ENCODE measurements at regions not wholly inside any gene's neighbourhood (a gene's known extent, or its start where the extent isn't known, plus 50 kb on each side); places are given as distances from the start of the nearest gene placed in this dataset.

DNA sequence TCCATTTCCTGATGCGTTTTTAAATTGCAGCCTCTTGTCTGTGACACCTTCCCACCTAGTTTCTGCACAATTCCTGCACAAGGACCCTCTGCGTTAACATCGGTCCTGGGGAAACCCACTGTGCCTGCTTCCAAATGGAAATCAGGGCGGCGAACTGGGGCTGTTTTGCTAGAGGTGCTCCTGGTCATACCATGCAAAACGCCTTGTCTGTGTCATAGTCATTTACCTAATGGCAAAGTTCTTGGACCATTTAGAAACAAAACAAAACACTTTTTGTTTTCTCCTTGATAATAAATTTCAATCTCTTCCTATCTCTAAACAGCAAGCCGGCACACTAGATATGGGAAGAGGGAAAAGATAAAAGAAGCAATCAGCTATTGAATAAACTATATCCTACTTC lies 206.9 kb upstream of the KLF14 start:
- Histone ChIP-seq H3K9me3 (replicated peaks; ENCODE audit: low read length) (no peaks in the 10 kb centered on the region), H3K9ac (ENCODE audit: low read depth, low read length) (peak overlapping the region; percentile 91), H3K4me1 (ENCODE audit: control insufficient read depth, insufficient read depth, low read length) (peaks cover 57% of the 10 kb centered on the region), H3K36me3 (ENCODE audit: insufficient read depth, low read length) (peaks cover 6% of the 10 kb centered on the region), H3K4me2 (ENCODE audit: low read length) (peak overlapping the region; percentile 78), H3K27me3 (ENCODE audit: control insufficient read depth, insufficient read depth, low read length) (no peaks in the 10 kb centered on the region), H3K4me3 (ENCODE audit: low read length) (peak overlapping the region; percentile 71)

DNA sequence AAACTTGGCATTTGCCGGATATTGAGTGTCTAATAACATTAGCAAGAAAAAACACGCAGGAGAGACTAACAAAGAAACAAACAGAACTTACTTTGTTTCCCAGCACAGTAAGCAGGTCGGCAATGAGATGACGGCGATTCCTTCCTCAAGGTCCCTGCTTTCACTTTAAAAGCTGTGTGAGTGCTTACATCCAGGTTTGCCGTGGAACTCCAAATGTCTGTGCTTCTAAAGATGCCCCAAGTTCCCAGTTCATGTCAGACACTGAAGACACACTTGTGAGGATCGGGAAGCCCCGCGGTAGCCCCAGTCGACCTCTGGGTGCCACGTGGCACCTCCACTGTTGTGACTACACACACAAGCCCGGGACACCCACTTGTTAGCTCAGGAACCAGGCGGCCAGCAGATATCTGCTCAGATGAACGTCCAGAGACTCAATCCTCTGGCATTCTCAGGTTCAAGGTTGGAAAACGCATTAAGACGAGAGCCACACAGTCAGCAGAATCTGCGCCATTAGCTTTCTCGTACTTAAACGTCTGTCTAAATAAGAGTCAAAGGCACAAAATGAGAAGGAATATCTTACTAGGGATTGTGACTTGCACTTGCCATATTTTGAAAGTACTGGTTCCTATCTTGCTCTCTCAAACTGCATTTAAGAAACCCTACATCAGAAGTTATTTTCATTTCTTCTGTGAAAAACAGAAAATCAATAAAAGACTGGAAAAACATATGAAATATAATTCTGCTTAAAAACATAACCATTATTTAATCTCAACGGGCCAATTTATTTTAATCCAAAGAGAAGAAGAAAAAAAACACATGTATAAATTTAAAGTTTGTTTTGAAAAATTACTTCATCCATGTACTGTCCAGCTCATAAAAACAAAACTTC lies 207.6 kb upstream of the KLF14 start:
- Histone ChIP-seq H3K36me3 (ENCODE audit: insufficient read depth, low read length) (peaks cover 6% of the 10 kb centered on the region), H3K4me1 (ENCODE audit: control insufficient read depth, insufficient read depth, low read length) (peaks cover 52% of the 10 kb centered on the region), H3K27me3 (ENCODE audit: control insufficient read depth, insufficient read depth, low read length) (no peaks in the 10 kb centered on the region)

DNA sequence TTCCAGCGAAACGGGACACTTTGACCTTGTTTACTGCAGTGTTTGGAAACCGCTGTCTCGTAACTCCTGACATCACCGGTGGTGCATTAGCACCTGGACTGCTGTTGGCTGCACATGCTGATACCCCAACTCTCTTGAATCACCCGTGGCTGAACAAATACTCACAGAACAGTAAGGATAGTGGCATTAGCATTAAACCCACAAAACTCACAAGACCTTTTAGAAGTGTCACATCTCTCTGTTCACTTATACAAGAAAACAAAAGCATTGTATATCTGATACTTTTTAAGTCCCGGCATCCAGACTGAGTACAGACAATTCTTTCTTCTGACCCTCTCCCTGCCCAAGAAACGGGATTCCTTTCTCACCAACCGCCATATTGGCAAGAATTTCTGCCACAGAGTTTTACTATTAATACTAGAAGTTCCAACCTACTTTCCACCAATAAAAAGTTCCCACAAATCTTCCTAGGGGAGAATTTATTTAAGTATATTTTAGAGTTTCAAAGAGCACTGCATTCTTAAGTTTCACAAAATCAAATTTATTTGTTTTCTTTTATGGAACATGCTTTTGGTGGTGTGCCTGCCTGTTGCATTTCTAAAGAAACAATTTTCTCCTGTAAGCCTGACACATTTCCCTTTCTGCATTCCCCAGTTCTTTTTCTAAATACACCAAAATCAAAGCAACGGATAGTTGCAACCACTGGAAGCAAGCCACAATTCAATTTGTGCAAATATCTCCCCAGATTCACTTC lies 208.4 kb upstream of the KLF14 start:
- Histone ChIP-seq H3K27me3 (ENCODE audit: control insufficient read depth, insufficient read depth, low read length) (no peaks in the 10 kb centered on the region), H3K9ac (ENCODE audit: low read depth, low read length) (peak overlapping the region; percentile 91), H3K36me3 (ENCODE audit: insufficient read depth, low read length) (peaks cover 6% of the 10 kb centered on the region)

More for the DNA sequence above, 207.6 kb upstream of the KLF14 start:
- Histone ChIP-seq H3K4me3 (ENCODE audit: low read length) (peak overlapping the region; percentile 71), H3K4me2 (ENCODE audit: low read length) (peak overlapping the region; percentile 78), H3K9me3 (replicated peaks; ENCODE audit: low read length) (no peaks in the 10 kb centered on the region), H3K9ac (ENCODE audit: low read depth, low read length) (peak overlapping the region; percentile 91)

DNA sequence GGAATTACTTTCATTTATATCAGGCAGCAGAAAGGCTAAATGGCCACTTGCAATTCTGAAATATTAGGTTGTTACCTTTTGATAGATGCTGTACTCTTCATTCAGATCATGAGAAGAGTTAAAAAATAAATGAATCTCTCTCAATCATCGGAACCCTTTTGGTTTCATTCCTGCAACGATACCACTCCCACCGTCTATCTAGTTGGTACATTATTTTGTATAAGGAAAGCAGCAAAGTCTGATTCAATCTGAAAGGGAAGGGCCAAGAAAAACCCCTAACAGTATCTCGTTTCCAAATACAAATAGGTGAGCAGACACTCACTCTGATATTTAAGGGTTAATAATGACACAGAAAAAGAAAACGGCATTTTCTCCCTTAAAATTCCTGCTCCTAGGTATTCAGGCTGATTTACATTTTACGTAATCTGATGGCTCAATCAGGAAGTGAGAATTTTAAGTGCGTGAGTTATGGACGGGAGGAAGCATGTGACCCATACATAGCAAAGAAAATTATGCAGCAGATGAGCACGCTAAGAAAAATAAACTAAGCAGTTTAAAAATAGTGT lies 209.4 kb upstream of the KLF14 start:
- Histone ChIP-seq H3K36me3 (ENCODE audit: insufficient read depth, low read length) (peaks cover 6% of the 10 kb centered on the region), H3K4me1 (ENCODE audit: control insufficient read depth, insufficient read depth, low read length) (peaks cover 36% of the 10 kb centered on the region), H3K4me3 (ENCODE audit: low read length) (peak overlapping the region; percentile 71), H3K9ac (ENCODE audit: low read depth, low read length) (peak overlapping the region; percentile 91), H3K4me2 (ENCODE audit: low read length) (peak overlapping the region; percentile 78), H3K27me3 (ENCODE audit: control insufficient read depth, insufficient read depth, low read length) (no peaks in the 10 kb centered on the region), H3K9me3 (replicated peaks; ENCODE audit: low read length) (no peaks in the 10 kb centered on the region)

More for the DNA sequence above, 208.4 kb upstream of the KLF14 start:
- Histone ChIP-seq H3K9me3 (replicated peaks; ENCODE audit: low read length) (no peaks in the 10 kb centered on the region), H3K4me1 (ENCODE audit: control insufficient read depth, insufficient read depth, low read length) (peaks cover 44% of the 10 kb centered on the region), H3K4me2 (ENCODE audit: low read length) (peak overlapping the region; percentile 78), H3K4me3 (ENCODE audit: low read length) (peak overlapping the region; percentile 71)

DNA sequence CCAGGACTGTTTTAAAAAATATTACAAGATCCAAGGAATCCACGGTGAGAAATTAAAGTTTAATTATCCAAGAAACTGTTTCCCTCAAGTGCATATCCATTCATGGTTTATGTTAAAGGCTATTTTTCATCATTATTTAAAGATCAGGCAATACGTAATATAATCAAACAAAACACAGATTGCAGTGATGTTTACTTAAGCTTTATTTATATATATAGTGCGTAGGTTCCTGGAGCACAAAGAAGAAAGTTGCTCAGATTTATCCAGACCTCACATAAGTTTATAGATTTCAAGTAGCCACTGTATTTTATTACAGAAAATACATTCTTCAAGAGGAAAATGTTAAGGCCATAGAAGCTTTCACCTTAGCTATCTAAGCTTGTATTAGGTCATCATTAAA lies 210.0 kb upstream of the KLF14 start:
- H3K9me3 ChIP-seq (replicated peaks; ENCODE audit: low read length) = no peaks in the 10 kb centered on the region
- peak overlapping the region; percentile 91 for H3K9ac ChIP-seq (ENCODE audit: low read depth, low read length)
- peaks cover 31% of the 10 kb centered on the region for H3K4me1 ChIP-seq (ENCODE audit: control insufficient read depth, insufficient read depth, low read length)
- no peaks in the 10 kb centered on the region for H3K27me3 ChIP-seq (ENCODE audit: control insufficient read depth, insufficient read depth, low read length)
- peaks cover 6% of the 10 kb centered on the region for H3K36me3 ChIP-seq (ENCODE audit: insufficient read depth, low read length)
- peak overlapping the region; percentile 28 for H3K4me3 ChIP-seq (ENCODE audit: low read length)
- peak overlapping the region; percentile 78 for H3K4me2 ChIP-seq (ENCODE audit: low read length)

DNA sequence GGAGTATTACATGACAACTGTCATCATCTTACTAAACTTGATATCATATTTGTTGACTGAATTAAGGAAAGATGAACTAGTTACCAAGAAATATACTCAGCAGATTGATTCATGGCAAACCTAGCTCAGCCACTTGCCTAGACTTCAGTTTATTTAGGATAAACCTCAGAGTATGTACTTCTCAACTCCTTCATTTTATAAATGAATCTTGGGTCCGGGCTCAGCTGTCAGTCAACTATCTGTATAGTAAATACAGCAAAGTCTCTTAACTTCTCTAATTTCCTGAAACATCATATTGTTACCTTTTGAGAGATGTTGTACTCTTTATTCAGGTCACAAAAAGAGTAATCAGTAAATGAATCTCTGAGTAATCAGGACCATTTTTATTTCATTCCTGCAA lies 211.0 kb upstream of the KLF14 start:
- peaks cover 6% of the 10 kb centered on the region for H3K36me3 ChIP-seq (ENCODE audit: insufficient read depth, low read length)
- no peak overlapping the region for H3K4me2 ChIP-seq (ENCODE audit: low read length)
- H3K9me3 ChIP-seq (replicated peaks; ENCODE audit: low read length) = no peaks in the 10 kb centered on the region
- H3K9ac ChIP-seq (ENCODE audit: low read depth, low read length) = no peak overlapping the region
- H3K27me3 ChIP-seq (ENCODE audit: control insufficient read depth, insufficient read depth, low read length) = no peaks in the 10 kb centered on the region
- no peak overlapping the region for H3K4me3 ChIP-seq (ENCODE audit: low read length)
- peaks cover 23% of the 10 kb centered on the region for H3K4me1 ChIP-seq (ENCODE audit: control insufficient read depth, insufficient read depth, low read length)

DNA sequence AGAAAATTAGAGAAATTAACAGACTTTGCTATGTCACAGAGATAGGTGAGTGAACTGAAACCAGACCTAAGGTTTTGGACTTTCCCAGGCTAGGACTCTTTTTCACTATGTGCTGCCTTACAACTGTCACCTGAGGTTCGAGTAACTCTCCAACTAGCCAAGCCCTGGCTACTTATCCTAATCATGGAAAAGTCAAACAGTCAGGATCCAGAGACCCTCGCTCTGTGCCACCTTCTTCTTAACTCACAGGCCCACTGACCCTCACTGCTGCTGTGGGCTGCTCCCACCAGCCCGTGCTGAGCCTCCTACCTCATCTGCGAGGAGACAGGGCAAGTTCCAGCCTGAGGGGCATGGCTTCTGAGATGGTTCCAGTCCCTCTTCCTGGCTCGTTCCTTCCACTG lies 211.4 kb upstream of the KLF14 start:
- H3K4me1 ChIP-seq (ENCODE audit: control insufficient read depth, insufficient read depth, low read length) = peaks cover 23% of the 10 kb centered on the region
- H3K4me2 ChIP-seq (ENCODE audit: low read length) = no peak overlapping the region
- no peaks in the 10 kb centered on the region for H3K9me3 ChIP-seq (replicated peaks; ENCODE audit: low read length)
- no peak overlapping the region for H3K9ac ChIP-seq (ENCODE audit: low read depth, low read length)
- no peak overlapping the region for H3K4me3 ChIP-seq (ENCODE audit: low read length)
- H3K27me3 ChIP-seq (ENCODE audit: control insufficient read depth, insufficient read depth, low read length) = no peaks in the 10 kb centered on the region
- H3K36me3 ChIP-seq (ENCODE audit: insufficient read depth, low read length) = peaks cover 6% of the 10 kb centered on the region

DNA sequence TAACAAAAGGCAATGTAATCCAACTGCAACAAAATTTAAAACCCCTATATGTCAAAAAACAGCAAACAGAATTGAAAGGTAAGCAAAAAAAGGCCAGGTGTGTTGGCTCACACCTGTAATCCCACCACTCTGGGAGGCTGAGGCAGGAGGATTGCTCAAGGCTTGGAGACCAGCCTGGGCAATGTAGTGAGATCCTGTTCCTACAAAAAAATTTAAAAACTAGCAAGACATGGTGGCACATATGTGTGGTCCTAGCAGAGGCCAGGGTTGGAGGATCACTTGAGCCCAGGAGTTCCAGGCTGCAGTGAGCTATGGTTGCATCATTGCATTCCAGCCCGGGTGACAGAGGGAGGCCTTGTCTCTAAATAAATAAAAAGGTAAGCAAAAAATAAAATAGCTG lies 212.1 kb upstream of the KLF14 start:
- H3K27me3 ChIP-seq (ENCODE audit: control insufficient read depth, insufficient read depth, low read length) = no peaks in the 10 kb centered on the region
- no peak overlapping the region for H3K4me3 ChIP-seq (ENCODE audit: low read length)
- H3K9me3 ChIP-seq (replicated peaks; ENCODE audit: low read length) = no peaks in the 10 kb centered on the region
- peaks cover 23% of the 10 kb centered on the region for H3K4me1 ChIP-seq (ENCODE audit: control insufficient read depth, insufficient read depth, low read length)
- H3K9ac ChIP-seq (ENCODE audit: low read depth, low read length) = no peak overlapping the region
- peaks cover 7% of the 10 kb centered on the region for H3K36me3 ChIP-seq (ENCODE audit: insufficient read depth, low read length)
- H3K4me2 ChIP-seq (ENCODE audit: low read length) = no peak overlapping the region

DNA sequence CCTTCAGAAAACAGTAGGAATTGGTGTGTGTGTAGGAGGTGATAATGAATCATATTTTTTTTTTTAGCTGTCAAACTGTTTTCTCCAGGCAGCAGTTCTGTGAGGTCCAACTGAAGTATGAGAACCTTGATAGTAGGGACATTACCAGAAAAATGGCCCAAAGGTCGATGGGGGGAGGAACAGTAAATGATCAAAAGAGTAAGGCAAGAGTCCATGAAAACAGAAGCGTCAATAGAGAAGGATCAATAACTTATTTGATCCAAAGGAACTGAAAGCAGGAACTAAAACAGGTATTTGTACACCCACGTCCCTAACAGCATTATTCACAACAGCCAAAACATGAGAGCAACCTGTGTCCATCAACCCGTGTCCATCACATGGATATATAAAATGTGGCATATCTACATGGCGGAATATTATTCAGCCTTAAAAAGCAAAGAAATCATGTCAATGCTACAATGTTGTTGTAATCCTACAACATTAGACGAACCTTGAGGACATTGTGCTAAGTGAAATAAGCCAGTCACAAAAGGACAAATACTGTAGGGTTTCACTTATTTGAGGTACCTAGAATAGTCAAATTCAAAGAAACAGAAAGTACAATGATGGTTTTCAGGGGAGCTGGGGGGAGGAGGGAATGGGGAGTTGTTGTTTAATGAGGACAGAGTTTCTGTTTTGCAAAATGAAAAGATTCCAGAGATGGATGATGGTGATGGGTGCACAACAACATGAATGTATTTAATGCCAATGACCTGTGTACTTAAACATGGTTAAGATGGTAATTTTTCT lies 214.0 kb upstream of the KLF14 start:
- H3K9ac ChIP-seq (ENCODE audit: low read depth, low read length) = no peak overlapping the region
- H3K27me3 ChIP-seq (ENCODE audit: control insufficient read depth, insufficient read depth, low read length) = no peaks in the 10 kb centered on the region
- no peak overlapping the region for H3K4me3 ChIP-seq (ENCODE audit: low read length)
- peaks cover 13% of the 10 kb centered on the region for H3K4me1 ChIP-seq (ENCODE audit: control insufficient read depth, insufficient read depth, low read length)
- peaks cover 14% of the 10 kb centered on the region for H3K36me3 ChIP-seq (ENCODE audit: insufficient read depth, low read length)
- no peak overlapping the region for H3K4me2 ChIP-seq (ENCODE audit: low read length)
- H3K9me3 ChIP-seq (replicated peaks; ENCODE audit: low read length) = no peaks in the 10 kb centered on the region

DNA sequence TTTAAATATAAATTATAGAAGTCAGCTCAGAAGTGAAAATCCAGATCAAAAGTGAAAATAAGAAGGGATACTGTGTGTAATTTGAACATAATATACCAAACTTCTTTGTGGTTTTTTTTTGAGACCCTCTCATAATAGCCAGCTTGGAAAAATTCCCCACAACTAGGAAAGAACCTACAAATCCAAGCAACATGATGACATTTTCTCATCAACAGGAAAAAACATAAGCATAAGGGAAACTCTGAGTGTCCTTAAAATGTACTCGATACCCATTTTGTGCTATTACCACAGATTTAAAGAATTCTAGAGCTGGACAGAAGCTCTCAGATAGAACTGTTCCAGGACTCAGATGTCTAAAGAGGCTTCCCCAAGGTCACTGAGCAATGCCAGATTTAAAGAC lies 214.8 kb upstream of the KLF14 start:
- H3K27me3 ChIP-seq (ENCODE audit: control insufficient read depth, insufficient read depth, low read length) = no peaks in the 10 kb centered on the region
- no peak overlapping the region for H3K4me2 ChIP-seq (ENCODE audit: low read length)
- H3K9ac ChIP-seq (ENCODE audit: low read depth, low read length) = no peak overlapping the region
- no peaks in the 10 kb centered on the region for H3K9me3 ChIP-seq (replicated peaks; ENCODE audit: low read length)
- H3K36me3 ChIP-seq (ENCODE audit: insufficient read depth, low read length) = peaks cover 14% of the 10 kb centered on the region
- H3K4me3 ChIP-seq (ENCODE audit: low read length) = no peak overlapping the region
- H3K4me1 ChIP-seq (ENCODE audit: control insufficient read depth, insufficient read depth, low read length) = peaks cover 6% of the 10 kb centered on the region

DNA sequence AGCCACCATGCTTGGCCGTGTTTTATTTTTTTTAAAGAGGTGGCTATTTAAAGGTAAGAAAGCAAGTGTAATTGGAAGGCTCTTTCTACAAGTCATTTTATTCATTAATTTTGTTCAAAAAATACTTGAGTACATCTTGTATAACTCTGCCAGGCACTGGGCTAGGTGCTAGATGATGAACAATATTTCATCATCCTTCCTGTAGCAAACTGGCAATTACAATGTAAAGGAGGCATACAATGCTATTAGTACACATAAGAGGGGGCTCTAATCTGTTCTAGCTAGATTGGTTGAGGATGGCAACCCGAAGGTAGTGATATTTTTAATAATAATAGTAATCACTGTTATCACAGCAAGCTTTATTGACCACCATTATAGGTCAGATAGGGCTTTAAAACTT lies 215.5 kb upstream of the KLF14 start:
- Histone ChIP-seq H3K27me3 (ENCODE audit: control insufficient read depth, insufficient read depth, low read length) (no peaks in the 10 kb centered on the region), H3K4me1 (ENCODE audit: control insufficient read depth, insufficient read depth, low read length) (no peaks in the 10 kb centered on the region), H3K36me3 (ENCODE audit: insufficient read depth, low read length) (peaks cover 17% of the 10 kb centered on the region), H3K9ac (ENCODE audit: low read depth, low read length) (no peak overlapping the region), H3K9me3 (replicated peaks; ENCODE audit: low read length) (no peaks in the 10 kb centered on the region), H3K4me3 (ENCODE audit: low read length) (no peak overlapping the region), H3K4me2 (ENCODE audit: low read length) (no peak overlapping the region)

Measured in skeletal muscle satellite cell (primary cell).